Right renal pelvis (tissue), 4 donors: ENCODE measurements at regions not wholly inside any gene's neighbourhood (a gene's known extent, or its start where the extent isn't known, plus 50 kb on each side); places are given as distances from the start of the nearest gene placed in this dataset.

Experiments
- DNase-seq, 4 donors: peaks; one replicate each; pipeline ENCODE4 v3.0.0-alpha.2; 2013; ENCODE audit warnings: low read depth in 4 of 4, low spot score in 3 of 4, missing footprints in 1 of 4

GRCh38 chr11:27783701-27784355 is 83.6 kb upstream of the BDNF start:
- no peak for DNase-seq

GRCh38 chr11:27777033-27777432 is 76.8 kb upstream of the BDNF start:
- no peak for DNase-seq

GRCh38 chr11:27773884-27774283 is 73.6 kb upstream of the BDNF start:
- no peak for DNase-seq

- DNase-seq, result no peak
Measured at GRCh38 chr11:27771516-27771915, 71.3 kb upstream of the BDNF start.

GRCh38 chr11:27770576-27770975 is 70.3 kb upstream of the BDNF start:
- DNase-seq, result no peak

GRCh38 chr11:27763736-27764135 is 63.5 kb upstream of the BDNF start:
- DNase-seq, result no peak

GRCh38 chr11:27761356-27761755 is 61.1 kb upstream of the BDNF start:
- no peak for DNase-seq

- no peak for DNase-seq
Measured at GRCh38 chr11:27757953-27758352, 57.7 kb upstream of the BDNF start.

GRCh38 chr11:27754035-27755017 is 54.1 kb upstream of the BDNF start:
- DNase-seq, result peak; percentile 2 to 44 (median 17)
